ENCODE measurements at regions not wholly inside any gene's neighbourhood (a gene's known extent, or its start where the extent isn't known, plus 50 kb on each side); places are given as distances from the start of the nearest gene placed in this dataset.

DNA sequence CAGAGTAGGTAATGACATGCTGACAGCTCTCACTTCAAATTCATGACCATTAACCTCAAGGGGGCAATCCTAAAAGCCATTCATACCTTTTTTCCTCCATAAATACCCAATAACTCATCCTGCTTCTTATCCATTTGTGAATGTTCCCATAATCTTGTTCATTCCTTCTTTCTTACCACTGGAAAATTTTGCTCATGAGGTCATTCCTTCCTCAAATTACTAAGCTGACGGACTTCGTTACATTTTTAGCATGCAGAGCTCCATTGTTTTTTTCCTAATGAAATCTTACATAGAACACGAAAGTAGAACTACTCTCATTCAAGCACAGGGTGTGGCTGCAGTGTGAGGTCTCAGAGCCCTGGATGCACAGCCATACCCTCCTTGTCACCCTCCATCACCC lies 276.5 kb upstream of the DPYD start:
- TF ChIP-seq, protein P1, sequence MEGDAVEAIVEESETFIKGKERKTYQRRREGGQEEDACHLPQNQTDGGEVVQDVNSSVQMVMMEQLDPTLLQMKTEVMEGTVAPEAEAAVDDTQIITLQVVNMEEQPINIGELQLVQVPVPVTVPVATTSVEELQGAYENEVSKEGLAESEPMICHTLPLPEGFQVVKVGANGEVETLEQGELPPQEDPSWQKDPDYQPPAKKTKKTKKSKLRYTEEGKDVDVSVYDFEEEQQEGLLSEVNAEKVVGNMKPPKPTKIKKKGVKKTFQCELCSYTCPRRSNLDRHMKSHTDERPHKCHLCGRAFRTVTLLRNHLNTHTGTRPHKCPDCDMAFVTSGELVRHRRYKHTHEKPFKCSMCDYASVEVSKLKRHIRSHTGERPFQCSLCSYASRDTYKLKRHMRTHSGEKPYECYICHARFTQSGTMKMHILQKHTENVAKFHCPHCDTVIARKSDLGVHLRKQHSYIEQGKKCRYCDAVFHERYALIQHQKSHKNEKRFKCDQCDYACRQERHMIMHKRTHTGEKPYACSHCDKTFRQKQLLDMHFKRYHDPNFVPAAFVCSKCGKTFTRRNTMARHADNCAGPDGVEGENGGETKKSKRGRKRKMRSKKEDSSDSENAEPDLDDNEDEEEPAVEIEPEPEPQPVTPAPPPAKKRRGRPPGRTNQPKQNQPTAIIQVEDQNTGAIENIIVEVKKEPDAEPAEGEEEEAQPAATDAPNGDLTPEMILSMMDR (IDR thresholded peaks at IDR 0.05; ENCODE audit: low read depth, low read length, missing control alignments): no peak
- no peak for DNase-seq (ENCODE audit: low read depth)
- H3K4me3 ChIP-seq (ENCODE audit: low read depth, low read length): no peak overlapping the region
- in situ Hi-C loops (cut with HindIII; ENCODE audit: low sequenced_read_pairs): no loop called here

DNA sequence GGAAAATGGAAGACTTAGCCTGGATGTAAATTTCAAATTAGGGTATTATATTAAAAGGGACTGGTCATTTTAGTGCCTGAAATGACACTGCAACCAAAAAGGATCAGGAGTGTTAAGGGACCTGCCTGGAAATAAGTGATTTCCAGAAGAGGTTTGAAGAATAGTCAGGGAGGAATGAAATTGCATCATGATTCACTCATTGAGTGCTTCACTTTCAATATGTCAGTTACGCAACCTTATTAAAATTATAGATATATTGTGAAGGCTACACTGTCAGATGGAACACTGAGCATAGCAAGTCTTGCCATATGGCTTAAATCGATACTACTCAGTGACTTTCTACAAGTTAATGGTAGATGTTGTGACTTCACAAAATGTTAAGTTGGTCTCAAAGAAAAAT lies 275.2 kb upstream of the DPYD start:
- no peak for DNase-seq (ENCODE audit: low read depth)
- TF ChIP-seq, protein P1 (IDR thresholded peaks at IDR 0.05; ENCODE audit: low read depth, low read length, missing control alignments): no peak
- no peak overlapping the region for H3K4me3 ChIP-seq (ENCODE audit: low read depth, low read length)
- in situ Hi-C loops (cut with HindIII; ENCODE audit: low sequenced_read_pairs): no loop called here

DNA sequence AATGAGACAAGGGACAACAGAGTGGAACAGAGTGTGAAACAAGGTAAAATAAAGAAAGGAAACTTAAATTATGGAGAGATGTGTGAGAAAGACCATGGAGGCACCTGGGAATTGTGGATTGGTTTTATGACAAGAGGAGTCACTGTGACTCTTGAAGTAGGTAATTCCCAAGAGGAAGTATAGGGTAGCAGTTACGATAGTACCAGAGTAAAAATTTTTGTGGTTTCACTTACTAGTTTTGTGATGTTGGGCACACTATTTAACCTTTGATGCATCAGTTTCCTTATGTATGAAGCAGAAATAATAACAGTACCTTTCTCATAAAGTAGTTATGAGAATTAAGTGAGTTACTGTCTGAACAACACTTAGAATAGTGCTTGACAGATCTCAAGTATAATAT lies 267.9 kb upstream of the DPYD start:
- DNase-seq (ENCODE audit: low read depth): no peak
- H3K4me3 ChIP-seq (ENCODE audit: low read depth, low read length): no peak overlapping the region
- in situ Hi-C loops (cut with HindIII; ENCODE audit: low sequenced_read_pairs): no loop called here
- TF ChIP-seq, protein P1 (IDR thresholded peaks at IDR 0.05; ENCODE audit: low read depth, low read length, missing control alignments): no peak

DNA sequence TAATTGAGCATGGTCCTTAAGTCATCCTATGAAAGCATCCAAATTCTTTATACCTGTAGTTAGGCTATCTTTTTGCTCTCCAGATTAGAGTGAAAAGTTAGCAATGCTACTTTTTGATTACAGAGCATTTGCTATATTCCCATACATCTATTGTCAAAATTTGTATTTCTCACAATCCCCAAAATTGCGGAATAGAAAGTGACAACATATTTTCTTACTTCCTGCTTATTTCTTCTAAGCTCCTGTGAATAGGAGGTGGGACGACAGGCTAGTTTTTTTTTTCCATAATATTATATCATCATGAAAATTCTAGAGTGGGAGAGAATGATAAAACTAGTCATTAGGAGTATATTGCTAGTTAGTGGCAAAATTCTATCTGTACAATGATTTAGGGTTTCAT lies 264.0 kb upstream of the DPYD start:
- in situ Hi-C loops (cut with HindIII; ENCODE audit: low sequenced_read_pairs): no loop called here
- TF ChIP-seq, protein P1 (IDR thresholded peaks at IDR 0.05; ENCODE audit: low read depth, low read length, missing control alignments): no peak
- DNase-seq (ENCODE audit: low read depth): no peak
- H3K4me3 ChIP-seq (ENCODE audit: low read depth, low read length): no peak overlapping the region

DNA sequence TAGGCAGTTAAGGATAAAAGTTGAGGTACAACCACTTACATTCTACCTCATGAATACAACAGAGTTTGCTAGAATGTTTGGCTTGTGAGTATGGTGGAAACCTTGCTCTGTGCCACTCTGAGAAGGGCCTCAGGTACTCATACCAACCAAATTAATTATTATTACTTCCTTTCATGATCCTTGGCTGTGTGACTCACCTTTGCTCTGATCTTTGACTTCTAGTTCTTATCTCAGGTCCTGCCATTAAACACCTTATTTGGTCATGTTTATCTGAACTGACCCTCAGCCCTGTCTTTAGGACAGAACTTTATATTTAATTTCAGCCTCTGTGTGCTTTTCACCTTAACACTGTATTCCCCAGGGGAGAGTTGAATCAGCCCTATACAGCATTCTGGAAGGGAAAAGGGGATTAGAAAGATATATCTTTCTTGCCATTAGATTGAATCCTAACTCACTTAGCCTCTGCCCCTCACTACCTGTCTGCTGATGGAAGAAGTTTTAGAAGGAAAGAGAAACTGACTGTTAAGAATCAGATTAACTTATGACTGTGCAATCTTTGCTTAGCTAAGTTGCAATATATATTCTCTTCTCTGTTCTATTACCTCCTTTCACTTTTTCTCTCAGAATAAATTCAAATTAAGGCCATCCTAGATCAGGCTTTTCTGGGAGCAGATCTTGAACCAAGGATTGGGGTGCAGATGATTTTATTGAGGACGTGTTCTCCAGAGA lies 260.4 kb upstream of the DPYD start:
- DNase-seq (ENCODE audit: low read depth): no peak
- no peak overlapping the region for H3K4me3 ChIP-seq (ENCODE audit: low read depth, low read length)
- in situ Hi-C loops (cut with HindIII; ENCODE audit: low sequenced_read_pairs): no loop called here
- TF ChIP-seq, protein P1 (IDR thresholded peaks at IDR 0.05; ENCODE audit: low read depth, low read length, missing control alignments): no peak

DNA sequence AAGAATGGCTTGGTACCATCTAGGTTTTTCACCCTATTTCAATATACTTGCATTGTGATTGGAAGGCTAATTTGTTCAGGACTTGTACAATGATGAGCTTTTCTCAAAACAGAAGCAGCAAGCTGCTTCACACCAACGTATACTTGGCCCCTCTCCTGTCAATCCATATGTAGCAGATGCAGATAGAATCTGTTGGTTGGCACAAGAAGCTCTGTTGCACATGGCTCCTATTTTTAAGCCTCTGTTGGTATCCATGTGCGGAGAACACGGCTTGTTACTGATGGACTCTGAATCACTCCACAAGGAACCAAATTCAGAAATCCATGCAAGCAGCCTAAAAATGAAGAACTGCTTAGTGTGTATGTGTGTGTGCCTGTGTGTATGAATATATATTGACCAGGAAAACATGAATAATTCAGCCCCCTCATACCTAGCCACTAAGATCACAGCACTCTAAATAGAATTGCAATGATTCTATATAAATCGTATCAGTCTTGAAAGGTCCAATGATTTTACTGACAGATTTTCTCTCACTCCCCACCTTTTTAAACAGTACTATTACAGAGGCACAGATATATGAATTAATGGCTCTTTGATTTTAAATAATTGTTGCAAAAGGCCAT lies 258.4 kb upstream of the DPYD start:
- in situ Hi-C loops (cut with HindIII; ENCODE audit: low sequenced_read_pairs): no loop called here
- DNase-seq (ENCODE audit: low read depth): no peak
- TF ChIP-seq, protein P1 (IDR thresholded peaks at IDR 0.05; ENCODE audit: low read depth, low read length, missing control alignments): no peak
- no peak overlapping the region for H3K4me3 ChIP-seq (ENCODE audit: low read depth, low read length)
